LNCAP (cell line): ENCODE measurements at regions not wholly inside any gene's neighbourhood (a gene's known extent, or its start where the extent isn't known, plus 50 kb on each side); places are given as distances from the start of the nearest gene placed in this dataset.

Experiments used
- TF ChIP-seq, protein P1 (sequence below): fragments of 450-650 bp; IDR thresholded peaks from 2 replicates; pipeline ENCODE4 v1.5.1; 2017; ENCODE audit warnings: mild to moderate bottlenecking

DNA sequence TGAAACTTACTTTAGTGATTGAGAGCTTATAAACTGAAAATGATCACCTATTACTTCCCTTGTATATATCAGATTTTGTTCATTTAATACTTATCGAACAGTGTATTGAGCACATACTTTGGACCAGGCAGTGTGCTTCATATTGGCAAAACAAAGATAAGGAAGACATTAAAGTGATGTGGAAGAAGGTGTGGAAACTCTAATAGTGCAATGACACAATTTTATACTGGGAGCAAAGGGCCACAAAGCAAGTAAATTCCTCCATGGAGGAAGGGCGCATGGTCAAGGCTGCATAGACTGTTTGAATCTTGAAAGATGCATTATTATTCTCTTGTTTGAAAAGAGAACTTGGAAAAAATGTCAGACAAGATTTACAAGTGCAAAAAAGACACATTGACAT is 936.5 kb upstream of the DDX18 start:
- TF ChIP-seq, protein P1, sequence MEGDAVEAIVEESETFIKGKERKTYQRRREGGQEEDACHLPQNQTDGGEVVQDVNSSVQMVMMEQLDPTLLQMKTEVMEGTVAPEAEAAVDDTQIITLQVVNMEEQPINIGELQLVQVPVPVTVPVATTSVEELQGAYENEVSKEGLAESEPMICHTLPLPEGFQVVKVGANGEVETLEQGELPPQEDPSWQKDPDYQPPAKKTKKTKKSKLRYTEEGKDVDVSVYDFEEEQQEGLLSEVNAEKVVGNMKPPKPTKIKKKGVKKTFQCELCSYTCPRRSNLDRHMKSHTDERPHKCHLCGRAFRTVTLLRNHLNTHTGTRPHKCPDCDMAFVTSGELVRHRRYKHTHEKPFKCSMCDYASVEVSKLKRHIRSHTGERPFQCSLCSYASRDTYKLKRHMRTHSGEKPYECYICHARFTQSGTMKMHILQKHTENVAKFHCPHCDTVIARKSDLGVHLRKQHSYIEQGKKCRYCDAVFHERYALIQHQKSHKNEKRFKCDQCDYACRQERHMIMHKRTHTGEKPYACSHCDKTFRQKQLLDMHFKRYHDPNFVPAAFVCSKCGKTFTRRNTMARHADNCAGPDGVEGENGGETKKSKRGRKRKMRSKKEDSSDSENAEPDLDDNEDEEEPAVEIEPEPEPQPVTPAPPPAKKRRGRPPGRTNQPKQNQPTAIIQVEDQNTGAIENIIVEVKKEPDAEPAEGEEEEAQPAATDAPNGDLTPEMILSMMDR, result no peak

DNA sequence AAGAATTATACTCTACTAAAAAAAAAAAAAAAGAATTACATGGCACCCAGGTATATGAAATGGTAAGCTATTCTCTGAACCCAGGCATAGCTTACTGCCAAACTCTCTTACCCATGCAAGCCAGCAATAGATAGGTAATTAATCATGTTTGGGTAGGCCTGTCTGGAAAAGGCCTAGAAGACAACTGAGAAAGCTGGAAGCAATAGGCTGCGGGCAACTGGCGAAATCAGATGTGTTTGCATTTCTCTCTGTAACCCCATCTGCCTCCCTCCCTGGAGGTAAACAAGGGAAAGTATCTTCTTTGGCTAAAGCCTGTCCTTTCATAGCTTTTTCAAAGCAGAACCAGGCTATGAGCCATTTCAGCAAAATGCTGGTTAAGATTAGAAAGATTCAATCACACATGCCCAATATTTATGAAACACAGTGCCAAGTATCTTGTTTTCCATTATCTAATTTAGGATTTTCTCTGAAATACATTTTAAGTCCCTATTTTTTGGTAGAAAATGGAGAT is 934.8 kb upstream of the DDX18 start:
- TF ChIP-seq, protein P1, result no peak

- TF ChIP-seq, protein P1, result no peak
These were observed 923.3 kb upstream of the DDX18 start for GRCh38 chr2:116891191-116891590.

DNA sequence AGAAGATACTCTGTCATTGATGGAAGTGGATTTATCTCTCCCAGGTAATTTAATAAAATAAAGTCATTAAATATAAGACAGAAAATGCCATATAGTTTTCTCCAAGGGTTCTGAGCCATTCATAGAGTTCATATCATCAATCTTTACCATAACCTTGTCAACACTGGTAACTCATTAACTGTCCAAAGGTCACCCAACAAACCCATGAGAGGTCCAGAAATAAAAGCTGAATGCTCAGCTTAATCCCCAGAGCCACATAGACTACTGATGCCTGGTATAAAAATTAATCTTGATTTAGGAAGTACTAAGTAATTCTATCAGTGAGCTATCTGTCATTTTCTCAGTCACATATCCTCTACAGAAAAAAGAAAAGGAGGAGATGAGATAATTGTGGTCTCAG is 903.0 kb upstream of the DDX18 start:
- TF ChIP-seq, protein P1, result no peak

- TF ChIP-seq, protein P1, result no peak
These were observed 898.8 kb upstream of the DDX18 start for GRCh38 chr2:116915673-116916072.

- TF ChIP-seq, protein P1, result no peak
These were observed 897.3 kb upstream of the DDX18 start for GRCh38 chr2:116917196-116917595.

DNA sequence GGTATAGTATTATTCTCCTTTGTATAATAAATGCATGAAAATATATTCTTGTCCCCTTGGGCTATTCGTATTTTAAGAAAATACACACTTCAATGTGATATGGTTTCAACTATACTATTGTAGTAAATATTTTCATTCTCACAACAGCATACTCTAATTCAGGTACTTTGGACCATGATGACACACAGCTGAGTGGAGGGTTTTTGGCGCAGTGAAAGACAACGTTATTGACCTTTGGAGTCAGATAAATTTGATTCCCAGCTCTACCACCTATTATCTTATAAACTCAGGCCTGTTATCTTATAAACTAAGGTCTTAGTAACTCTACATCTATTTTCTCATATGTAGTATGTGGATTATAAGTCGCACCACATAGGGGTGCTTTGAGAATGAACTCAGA is 895.9 kb upstream of the DDX18 start:
- TF ChIP-seq, protein P1, result no peak

DNA sequence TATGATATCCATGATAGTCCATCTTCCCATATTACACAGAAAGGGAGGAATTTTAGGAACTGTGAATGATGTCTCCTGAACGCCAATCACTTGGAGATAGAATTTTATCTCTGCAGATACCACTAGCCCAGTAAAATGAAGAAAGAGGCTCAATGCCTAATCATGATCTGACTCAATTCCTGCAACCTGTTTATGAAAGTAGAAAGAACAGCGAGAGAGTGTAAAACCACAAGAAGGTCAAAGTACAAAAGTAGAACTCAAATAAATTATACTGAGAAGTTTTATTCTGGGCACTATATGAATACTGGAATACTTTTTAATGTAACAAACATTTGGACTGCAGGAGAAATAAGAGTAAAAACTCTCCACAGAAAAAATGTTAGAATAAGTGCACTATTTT is 892.1 kb upstream of the DDX18 start:
- TF ChIP-seq, protein P1, result no peak
